IMR-90 (cell line): ENCODE measurements at regions not wholly inside any gene's neighbourhood (a gene's known extent, or its start where the extent isn't known, plus 50 kb on each side); places are given as distances from the start of the nearest gene placed in this dataset.

Experiments used
- BHLHE40 ChIP-seq: fragments of 150-350 bp; IDR thresholded peaks from 2 replicates; pipeline ENCODE4 v1.6.1; 2016; ENCODE audit warnings: mild to moderate bottlenecking, low read depth, low read length
- CEBPB ChIP-seq: IDR thresholded peaks from 2 replicates; pipeline ENCODE4 v1.6.1; 2012; ENCODE audit warnings: low read depth, low read length, improper control_type of control experiment
- CHD1 ChIP-seq: IDR thresholded peaks from 2 replicates; pipeline ENCODE4 v1.6.1; 2012; ENCODE audit warnings: low read depth, low read length, improper control_type of control experiment
- FOS ChIP-seq: fragments of 150-350 bp; IDR thresholded peaks from 2 replicates; pipeline ENCODE4 v1.6.1; 2016; ENCODE audit warnings: low read depth, low read length
- MAZ ChIP-seq: IDR thresholded peaks from 2 replicates; pipeline ENCODE4 v1.6.1; 2012; ENCODE audit warnings: low read depth, mild to moderate bottlenecking, low read length, improper control_type of control experiment, moderate library complexity, borderline replicate concordance
- POLR2A ChIP-seq: IDR thresholded peaks from 2 replicates; pipeline ENCODE4 v1.6.1; 2012; ENCODE audit warnings: mild to moderate bottlenecking, low read depth, low read length
- RAD21 ChIP-seq: IDR thresholded peaks from 2 replicates; pipeline ENCODE4 v1.6.1; 2012; ENCODE audit warnings: low read length, improper control_type of control experiment
- RCOR1 ChIP-seq: IDR thresholded peaks from 2 replicates; pipeline ENCODE4 v1.6.1; 2012; ENCODE audit warnings: mild to moderate bottlenecking, low read length, improper control_type of control experiment; ENCODE audit not compliant: insufficient replicate concordance
- SMC3 ChIP-seq: fragments of 150-350 bp; IDR thresholded peaks from 2 replicates; pipeline ENCODE4 v1.6.1; 2016; ENCODE audit warnings: low read depth, mild to moderate bottlenecking, antibody characterized with exemption, low read length, moderate library complexity
- TF ChIP-seq, protein P1 (sequence below): conservative IDR thresholded peaks from 2 replicates; pipeline ENCODE4 v1.5.1; 2012; ENCODE audit warnings: mild to moderate bottlenecking, low read depth, low read length, improper control_type of control experiment

DNA sequence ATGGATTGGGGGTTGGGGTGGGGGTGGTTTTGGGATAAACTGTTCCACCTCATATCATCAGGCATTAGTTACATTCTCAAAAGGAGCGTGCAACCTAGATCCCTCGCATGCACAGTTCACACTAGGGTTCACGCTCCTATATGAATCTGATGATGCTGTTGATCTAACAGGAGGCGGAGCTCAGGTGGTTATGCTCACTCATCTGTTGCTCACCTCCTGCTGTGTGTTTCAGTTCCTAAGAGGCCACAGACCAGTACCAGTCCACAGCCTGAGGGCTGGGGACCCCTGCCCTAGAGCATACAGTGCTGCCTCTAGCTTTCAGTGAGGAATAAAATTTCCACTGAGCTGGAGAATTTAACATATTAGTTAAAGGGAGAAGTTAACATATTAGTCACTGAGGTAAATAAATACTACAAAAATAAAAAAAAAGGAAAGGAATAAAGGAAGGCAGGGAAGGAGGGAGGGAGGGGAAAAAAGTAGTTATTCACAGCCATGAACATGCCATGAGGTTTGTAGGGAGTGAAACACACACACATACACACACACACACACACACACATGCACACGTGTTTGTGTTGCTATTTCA lies 612.7 kb upstream of the TBX3 start:
- TF ChIP-seq, protein P1, sequence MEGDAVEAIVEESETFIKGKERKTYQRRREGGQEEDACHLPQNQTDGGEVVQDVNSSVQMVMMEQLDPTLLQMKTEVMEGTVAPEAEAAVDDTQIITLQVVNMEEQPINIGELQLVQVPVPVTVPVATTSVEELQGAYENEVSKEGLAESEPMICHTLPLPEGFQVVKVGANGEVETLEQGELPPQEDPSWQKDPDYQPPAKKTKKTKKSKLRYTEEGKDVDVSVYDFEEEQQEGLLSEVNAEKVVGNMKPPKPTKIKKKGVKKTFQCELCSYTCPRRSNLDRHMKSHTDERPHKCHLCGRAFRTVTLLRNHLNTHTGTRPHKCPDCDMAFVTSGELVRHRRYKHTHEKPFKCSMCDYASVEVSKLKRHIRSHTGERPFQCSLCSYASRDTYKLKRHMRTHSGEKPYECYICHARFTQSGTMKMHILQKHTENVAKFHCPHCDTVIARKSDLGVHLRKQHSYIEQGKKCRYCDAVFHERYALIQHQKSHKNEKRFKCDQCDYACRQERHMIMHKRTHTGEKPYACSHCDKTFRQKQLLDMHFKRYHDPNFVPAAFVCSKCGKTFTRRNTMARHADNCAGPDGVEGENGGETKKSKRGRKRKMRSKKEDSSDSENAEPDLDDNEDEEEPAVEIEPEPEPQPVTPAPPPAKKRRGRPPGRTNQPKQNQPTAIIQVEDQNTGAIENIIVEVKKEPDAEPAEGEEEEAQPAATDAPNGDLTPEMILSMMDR = no peak
- TF ChIP-seq POLR2A (no peak), MAZ (no peak), BHLHE40 (no peak), RCOR1 (no peak), CEBPB (no peak), CHD1 (no peak), FOS (no peak), SMC3 (no peak), RAD21 (no peak)
